GM20000 (cell line): ENCODE measurements at regions not wholly inside any gene's neighbourhood (a gene's known extent, or its start where the extent isn't known, plus 50 kb on each side); places are given as distances from the start of the nearest gene placed in this dataset.
"Not testable (repeated sequence)": the region's sequence is repeated elsewhere in the genome, so short reads cannot be mapped to it uniquely, and the experiment has no call there.

Source experiments
- DNase-seq: peaks from one replicate; pipeline ENCODE4 v3.0.0; 2012; ENCODE audit warnings: low spot score
- TF ChIP-seq, protein P1 (sequence below): IDR thresholded peaks from 2 replicates; pipeline ENCODE4 v1.5.1; 2012; ENCODE audit warnings: mild to moderate bottlenecking, control low read depth; ENCODE audit errors: extremely low read depth, missing control alignments

- TF ChIP-seq, protein P1, sequence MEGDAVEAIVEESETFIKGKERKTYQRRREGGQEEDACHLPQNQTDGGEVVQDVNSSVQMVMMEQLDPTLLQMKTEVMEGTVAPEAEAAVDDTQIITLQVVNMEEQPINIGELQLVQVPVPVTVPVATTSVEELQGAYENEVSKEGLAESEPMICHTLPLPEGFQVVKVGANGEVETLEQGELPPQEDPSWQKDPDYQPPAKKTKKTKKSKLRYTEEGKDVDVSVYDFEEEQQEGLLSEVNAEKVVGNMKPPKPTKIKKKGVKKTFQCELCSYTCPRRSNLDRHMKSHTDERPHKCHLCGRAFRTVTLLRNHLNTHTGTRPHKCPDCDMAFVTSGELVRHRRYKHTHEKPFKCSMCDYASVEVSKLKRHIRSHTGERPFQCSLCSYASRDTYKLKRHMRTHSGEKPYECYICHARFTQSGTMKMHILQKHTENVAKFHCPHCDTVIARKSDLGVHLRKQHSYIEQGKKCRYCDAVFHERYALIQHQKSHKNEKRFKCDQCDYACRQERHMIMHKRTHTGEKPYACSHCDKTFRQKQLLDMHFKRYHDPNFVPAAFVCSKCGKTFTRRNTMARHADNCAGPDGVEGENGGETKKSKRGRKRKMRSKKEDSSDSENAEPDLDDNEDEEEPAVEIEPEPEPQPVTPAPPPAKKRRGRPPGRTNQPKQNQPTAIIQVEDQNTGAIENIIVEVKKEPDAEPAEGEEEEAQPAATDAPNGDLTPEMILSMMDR = no peak
- DNase-seq = no peak
These were observed 102.6 kb downstream of the PLG start for GRCh38 chr6:160804639-160805038.

DNA sequence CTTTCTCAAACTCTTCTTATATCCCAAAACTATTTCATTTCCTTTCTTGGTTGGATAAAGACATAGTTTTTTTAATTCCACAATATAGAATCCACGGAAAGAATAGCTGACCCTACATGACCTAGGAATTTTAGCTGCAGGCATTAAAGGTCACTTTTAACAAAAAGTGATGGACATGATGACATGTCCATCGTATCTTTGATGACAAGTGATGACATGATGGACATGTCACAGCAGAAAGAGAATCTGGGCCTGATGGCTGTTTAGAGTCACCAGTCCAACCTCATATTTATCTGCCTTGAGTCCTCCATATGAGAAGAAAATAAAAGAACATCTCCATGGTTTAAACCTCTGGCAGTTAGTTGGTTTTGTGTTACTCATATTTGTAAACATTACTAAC is 106.2 kb downstream of the PLG start:
- DNase-seq = no peak
- TF ChIP-seq, protein P1 = no peak

DNA sequence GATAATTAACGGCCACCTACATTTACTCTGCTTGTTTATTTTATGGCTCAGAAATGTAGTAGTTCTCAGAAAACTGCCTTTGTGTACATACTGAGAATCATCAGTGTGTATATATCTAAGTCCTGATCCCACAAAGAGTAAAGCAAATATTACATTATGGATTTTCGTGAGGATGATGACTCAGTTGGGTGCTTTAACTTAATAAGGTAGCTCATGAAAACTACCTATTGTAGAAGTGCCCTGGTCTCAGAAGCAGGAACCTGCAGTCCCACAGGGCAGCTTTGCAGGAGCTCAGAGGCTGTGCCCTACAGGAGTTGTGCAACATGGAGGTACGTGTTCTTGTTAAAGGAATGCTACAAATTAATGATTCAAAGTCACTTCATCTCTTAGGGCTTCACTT is 108.2 kb downstream of the PLG start:
- DNase-seq = no peak

GRCh38 chr6:160812097-160812496 is 110.1 kb downstream of the PLG start:
- TF ChIP-seq, protein P1 = no peak
- DNase-seq = no peak

More for the DNA sequence above, 108.2 kb downstream of the PLG start:
- TF ChIP-seq, protein P1 = no peak

GRCh38 chr6:160818934-160819333 is 116.9 kb downstream of the PLG start:
- TF ChIP-seq, protein P1 = no peak
- DNase-seq = no peak

- not testable (repeated sequence) for DNase-seq
These were observed 118.6 kb downstream of the PLG start for GRCh38 chr6:160820661-160821060.

GRCh38 chr6:160831739-160832138 is 129.7 kb downstream of the PLG start:
- TF ChIP-seq, protein P1 = no peak
- no peak for DNase-seq

DNA sequence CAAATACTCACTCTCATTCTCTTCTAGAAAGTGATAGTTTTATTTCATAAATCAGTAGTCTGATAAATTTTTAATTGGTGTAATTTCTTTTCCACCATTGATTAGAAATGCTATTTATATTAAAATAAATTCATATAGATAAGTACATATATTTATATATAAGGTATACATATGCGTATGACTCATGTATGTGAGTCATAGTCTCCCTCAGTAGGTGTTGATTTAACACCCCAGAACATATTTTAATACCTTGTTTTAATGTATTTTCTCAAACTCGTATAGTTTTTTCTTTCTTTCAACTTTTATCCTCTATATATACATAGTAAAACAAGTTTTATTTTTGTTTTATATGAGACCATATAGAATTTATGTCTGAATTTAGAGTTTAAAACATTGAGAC is 130.4 kb downstream of the PLG start:
- TF ChIP-seq, protein P1 = no peak
- no peak for DNase-seq
